SH-SY5Y (cell line): ENCODE measurements at regions not wholly inside any gene's neighbourhood (a gene's known extent, or its start where the extent isn't known, plus 50 kb on each side); places are given as distances from the start of the nearest gene placed in this dataset.

Experiments used
- GATA2 ChIP-seq: IDR thresholded peaks from 2 replicates; pipeline ENCODE4 v1.6.1; 2011; ENCODE audit warnings: mild to moderate bottlenecking, low read depth, low read length
- GATA3 ChIP-seq: IDR thresholded peaks from 2 replicates; pipeline ENCODE4 v1.6.1; 2011; ENCODE audit warnings: low read depth, mild to moderate bottlenecking, low read length, moderate library complexity

DNA sequence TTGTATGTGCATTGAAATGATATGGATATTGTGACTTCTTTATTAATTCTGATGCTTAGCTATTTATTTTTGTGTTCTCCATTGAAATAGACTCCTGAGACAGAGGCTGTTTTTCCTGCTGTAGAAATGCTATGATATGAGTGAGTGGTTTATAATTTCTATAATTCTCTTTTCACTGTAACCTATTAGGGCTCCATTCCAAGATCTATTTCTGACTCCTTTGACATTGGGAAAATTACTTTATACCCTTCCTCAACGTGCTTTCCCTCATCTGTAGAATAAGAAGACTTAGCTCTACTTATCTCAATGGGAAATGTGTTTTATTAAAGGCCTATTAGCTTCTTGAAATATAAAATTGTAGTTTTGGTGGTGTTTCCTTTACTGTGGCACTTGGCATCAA is 144.5 kb upstream of the RPRM start:
- no peak for TF ChIP-seq GATA2
- TF ChIP-seq GATA3 = no peak
